ENCODE measurements at regions not wholly inside any gene's neighbourhood (a gene's known extent, or its start where the extent isn't known, plus 50 kb on each side); places are given as distances from the start of the nearest gene placed in this dataset.

DNA sequence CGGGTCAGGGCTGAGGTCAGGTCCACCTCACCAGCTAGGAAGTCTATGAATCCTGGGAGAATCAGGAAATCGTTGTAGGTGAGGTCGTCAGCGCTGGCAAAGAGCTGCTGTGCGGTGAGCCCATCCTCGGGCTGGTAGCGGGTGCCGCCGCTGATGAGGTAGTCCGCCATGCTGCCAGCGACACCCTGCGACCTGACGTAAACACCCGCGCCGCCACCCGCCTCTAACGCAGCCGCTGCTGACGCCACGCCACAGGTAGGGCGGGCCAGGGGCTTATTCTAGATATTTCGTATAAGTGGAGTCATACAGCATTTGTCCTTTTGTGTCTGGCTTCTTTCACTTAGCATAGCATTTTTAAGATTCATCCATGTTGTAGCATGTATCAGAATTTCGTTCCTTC is 220.2 kb upstream of the ATP6AP2 start:
- TF ChIP-seq CTCF (IDR thresholded peaks at IDR 0.05; ENCODE audit: borderline replicate concordance, extremely low read depth, low read length, poor library complexity, severe bottlenecking): no peak
- no peak for TF ChIP-seq EZH2 (IDR thresholded peaks at IDR 0.05; ENCODE audit: borderline replicate concordance, low read depth, low read length, severe bottlenecking)
